KBM-7 (cell line): ENCODE measurements at regions not wholly inside any gene's neighbourhood (a gene's known extent, or its start where the extent isn't known, plus 50 kb on each side); places are given as distances from the start of the nearest gene placed in this dataset.

ENCODE experiments used
- DNase-seq: peaks from one replicate; pipeline ENCODE4 v3.0.0-alpha.2; 2015
- in situ Hi-C: fragments of 300-500 bp; cut with MboI; formaldehyde crosslinking; loops from 2 replicates; pipeline ENCODE4 v1.14.3; 2020; ENCODE audit warnings: low sequenced_read_pairs, low pct_unique_long_range_greater_than_20kb, mixed read lengths

DNA sequence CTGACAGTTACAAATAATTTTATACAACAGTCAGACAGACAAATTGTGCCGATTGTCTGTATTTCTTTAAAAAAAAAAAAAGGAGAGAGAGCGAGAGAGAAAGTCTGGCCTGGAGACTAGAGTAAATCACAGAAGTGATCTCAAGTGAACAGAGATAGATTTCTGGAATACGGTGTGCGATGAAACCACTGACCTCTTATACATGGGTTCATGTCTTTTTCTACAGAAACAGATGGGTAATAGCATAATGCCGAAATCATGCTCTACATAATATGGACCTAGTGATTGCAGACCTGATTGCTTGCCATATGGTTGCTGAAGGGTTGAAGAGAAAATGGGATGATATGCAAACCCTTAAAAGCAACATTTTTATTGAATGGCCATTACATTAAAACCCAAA, 403.3 kb upstream of the FANCL start:
- DNase-seq, result no peak
- in situ Hi-C loops, result no loop called here

DNA sequence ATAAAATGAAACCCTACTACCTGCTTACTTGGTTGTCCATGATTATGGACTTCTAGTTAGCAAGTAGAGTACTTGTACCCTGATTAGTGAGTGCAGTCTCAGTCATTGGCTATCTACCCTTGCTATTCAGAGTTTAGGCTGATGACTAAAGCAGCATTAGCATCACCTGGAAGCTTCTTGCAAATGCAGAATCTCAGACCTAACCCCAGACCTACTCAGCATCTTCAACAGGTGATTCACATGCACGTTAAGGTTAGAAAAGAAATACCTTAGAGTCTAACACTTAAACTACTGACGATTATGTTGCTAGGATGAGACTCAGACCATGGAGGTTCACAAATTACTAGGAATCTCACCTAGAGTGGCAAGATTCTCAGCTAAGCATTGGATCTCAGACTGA, 399.9 kb upstream of the FANCL start:
- in situ Hi-C loops, result no loop called here
- no peak for DNase-seq

DNA sequence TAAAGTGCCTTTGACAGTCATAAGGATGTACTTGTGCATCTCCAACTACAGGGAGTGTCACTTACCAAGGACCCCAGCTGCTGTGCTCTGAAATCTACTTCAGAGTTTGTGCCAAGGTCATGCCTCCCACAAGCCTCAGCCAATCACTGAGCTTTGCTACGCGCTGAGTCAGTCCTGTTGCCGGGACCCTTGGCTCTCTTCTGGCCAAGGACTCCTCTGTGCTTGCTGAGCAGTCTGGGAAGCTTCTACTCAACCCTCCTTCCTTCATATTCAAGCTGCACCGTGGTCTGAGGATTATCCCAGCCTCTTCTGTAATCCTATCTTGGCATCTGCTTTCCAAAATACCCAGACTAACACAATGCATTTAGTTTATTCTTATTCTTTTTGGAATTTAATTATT, 398.9 kb upstream of the FANCL start:
- DNase-seq, result no peak
- in situ Hi-C loops, result no loop called here

DNA sequence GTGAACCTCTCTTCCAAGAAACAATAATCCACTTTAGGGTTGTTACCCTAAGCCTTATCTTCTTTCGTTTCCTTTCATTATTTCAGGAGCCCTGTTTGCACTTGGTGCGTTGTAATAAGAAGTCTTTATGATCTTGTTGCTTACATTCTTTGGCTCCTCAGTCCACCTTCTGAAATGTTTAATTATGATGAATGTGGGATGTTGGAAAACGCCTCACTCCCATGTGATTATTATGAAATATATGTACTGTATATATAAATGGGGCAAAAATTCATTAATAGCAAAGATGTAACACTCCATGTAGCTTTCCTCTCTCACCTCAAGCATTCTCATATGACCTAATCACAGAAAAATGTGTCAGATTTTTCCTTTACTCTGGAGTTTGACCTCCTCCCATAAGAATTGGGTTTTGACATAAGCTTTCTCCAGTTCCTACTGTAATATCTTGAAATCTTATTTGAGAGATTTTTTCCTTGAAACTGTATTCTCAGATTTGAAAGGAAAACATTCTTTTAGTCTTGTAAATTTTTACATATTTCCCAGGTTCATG, 397.2 kb upstream of the FANCL start:
- no peak for DNase-seq
- in situ Hi-C loops, result no loop called here

- in situ Hi-C loops, result no loop called here
- no peak for DNase-seq
Observed at GRCh38 chr2:58636872-58637271, 395.7 kb upstream of the FANCL start.

DNA sequence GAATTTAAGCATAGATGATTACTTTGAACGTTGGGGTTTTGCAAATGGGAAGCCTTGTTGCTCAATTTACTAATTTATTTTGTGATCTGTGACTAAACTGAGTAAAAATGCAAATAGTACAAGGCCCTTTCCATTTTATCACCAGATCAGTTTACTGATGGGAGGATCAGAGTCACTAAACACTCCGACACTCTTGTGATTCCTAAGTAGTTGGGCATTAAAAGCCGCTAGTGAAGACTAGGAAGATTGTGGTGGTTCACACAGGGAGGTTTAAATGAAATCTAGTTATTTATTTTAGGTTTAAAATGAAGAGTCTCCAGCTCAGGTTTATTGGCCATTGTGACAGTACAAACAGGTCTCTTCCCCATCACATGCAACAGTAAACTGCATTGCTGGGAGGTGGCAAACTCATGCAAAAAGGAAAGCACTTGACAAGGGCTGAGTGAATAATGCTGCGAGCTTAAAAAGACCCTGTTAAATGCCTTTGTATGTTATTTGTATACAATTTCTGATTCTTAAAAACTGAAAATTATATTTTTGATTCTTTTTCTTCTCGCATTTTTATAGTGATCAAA, 394.8 kb upstream of the FANCL start:
- DNase-seq, result no peak
- in situ Hi-C loops, result no loop called here

GRCh38 chr2:58634653-58635370, 393.7 kb upstream of the FANCL start:
- in situ Hi-C loops, result no loop called here
- no peak for DNase-seq

DNA sequence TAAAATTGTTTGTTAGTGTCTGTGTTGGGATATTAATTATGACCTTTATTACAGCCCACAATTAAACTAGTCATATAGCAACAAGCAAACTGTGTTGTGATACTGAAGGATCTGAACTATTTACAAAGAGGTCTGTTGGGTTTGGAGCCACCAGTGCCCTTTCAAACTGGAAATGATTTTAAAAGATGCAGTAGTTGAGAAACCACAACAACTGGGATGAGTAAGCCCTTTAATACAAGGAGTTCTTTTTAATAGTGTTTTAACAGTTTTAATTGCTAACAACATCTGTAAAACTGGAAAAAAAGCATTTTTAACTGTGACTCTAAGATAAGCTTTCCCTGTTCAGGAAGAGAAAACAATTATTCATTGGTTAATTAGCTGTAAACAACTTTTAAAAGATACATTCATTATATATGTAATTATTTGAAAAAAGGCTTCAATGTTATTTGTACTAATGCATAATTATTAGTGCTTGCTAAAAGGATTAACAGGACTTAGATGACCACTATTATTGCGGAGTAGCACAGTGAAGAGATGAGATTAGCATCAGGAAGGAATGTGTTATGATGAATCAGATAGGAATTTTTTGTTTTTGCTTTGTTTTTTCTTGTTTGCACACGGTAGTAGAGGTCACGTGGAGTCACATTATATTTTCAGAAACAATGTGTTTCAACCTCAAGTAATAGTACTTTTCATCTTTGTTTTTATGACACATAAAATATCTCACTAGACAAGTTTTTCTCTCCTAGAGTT, 392.7 kb upstream of the FANCL start:
- no peak for DNase-seq

DNA sequence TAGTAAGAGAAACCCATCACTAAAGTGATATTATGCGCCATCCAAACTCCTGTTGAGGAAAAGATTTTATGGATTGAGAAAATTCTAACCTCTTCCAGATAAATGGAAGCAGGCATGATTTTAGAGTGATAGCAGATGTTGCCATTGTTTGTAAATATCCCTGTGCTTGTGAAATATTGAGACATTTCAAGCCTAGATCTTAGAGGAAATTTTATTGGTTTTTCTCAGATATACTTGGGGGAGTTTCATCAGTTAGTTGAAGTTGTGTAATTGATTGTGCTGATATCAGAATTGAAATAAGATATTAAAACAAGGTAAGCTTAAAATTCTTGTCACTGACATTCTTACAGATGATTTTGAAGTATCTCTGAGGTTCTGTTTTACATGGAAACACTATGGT, 390.9 kb upstream of the FANCL start:
- in situ Hi-C loops, result no loop called here
- no peak for DNase-seq

More for the DNA sequence above, 392.7 kb upstream of the FANCL start:
- in situ Hi-C loops, result no loop called here

GRCh38 chr2:58629545-58630119, 388.5 kb upstream of the FANCL start:
- in situ Hi-C loops, result no loop called here
- no peak for DNase-seq

DNA sequence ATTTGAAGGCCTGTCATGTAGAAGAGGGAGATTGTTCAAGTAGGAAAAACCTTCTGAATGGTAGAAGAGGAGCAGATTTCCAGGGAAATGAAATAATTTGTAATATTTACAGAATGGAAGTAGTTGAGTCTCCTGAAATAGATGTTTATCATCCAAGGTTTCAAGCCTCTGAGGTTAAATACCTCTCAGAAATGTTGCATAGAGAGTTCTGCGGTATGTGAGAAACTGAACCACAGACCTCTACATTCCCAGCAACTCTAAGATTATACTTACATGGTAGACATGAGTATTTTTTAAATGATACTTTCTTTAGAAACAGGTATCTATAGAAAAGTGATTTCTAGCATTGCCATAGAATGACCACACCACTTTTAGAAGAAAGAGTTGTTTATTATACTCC, 379.8 kb upstream of the FANCL start:
- in situ Hi-C loops, result no loop called here
- DNase-seq, result no peak

- in situ Hi-C loops, result no loop called here
- DNase-seq, result no peak
Observed at GRCh38 chr2:58620093-58620492, 379.0 kb upstream of the FANCL start.

GRCh38 chr2:58616961-58617360, 375.8 kb upstream of the FANCL start:
- in situ Hi-C loops, result no loop called here

DNA sequence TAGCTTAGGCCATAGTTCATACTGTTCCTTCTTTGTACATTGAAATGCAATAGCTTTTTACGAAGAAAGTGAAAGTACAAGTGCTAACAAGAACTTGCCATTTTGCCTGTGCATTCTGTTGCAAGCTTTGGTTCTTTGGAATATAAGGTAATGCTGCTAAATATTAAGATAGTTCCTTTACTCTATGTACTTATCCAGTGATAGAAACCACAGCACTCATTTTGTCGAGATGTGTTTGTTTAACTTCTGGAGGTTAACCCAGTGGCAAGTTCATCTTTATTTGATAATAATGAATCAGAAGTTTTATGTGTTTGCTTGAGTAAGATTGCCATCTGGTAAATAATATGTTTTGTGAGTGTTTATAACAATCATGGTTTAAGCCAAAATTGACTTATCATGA, 373.1 kb upstream of the FANCL start:
- peak; percentile 9 for DNase-seq
- in situ Hi-C loops, result no loop called here

More at GRCh38 chr2:58616961-58617360, 375.8 kb upstream of the FANCL start:
- no peak for DNase-seq

DNA sequence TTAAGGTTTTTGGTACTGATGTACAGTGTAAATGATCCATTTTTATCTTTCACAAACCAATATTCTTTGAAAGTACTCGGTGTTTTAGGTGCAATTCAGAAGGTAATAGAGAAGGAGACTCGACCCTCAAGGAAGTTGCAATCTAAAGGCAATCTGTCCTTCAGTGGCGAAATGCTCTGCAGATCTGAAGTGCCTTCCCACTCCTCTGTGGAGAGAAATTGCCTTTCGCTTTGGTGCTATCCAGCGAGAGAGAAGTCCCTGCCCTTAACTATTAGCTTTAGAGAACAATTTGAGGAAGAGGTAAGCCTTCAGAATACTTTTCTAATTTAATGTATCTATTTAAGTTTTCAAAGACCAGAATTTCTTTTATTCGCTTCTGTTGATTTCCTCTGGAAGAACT, 371.8 kb upstream of the FANCL start:
- in situ Hi-C loops, result no loop called here
- DNase-seq, result no peak

DNA sequence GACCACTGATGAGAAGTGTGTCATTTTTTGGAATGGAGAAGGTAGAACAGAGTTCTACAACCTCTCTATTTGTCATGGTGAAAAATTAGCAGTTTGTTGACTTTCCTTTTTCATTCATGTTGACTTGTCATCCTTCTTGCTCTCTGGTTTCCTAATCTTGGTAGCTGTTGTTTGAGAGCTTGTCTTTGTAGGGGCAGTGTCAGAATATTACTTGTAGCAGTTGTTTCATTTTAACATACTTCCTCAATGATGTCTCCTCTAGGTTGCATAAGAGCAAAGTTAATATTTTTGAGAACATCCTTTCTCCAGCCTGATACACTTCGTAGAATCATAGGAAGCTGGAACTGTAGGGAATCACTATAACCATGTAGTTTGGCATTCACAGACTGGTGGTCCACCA, 368.2 kb upstream of the FANCL start:
- in situ Hi-C loops, result no loop called here

GRCh38 chr2:58608146-58608545, 367.0 kb upstream of the FANCL start:
- no peak for DNase-seq
- in situ Hi-C loops, result no loop called here

More for the DNA sequence above, 368.2 kb upstream of the FANCL start:
- DNase-seq, result no peak

DNA sequence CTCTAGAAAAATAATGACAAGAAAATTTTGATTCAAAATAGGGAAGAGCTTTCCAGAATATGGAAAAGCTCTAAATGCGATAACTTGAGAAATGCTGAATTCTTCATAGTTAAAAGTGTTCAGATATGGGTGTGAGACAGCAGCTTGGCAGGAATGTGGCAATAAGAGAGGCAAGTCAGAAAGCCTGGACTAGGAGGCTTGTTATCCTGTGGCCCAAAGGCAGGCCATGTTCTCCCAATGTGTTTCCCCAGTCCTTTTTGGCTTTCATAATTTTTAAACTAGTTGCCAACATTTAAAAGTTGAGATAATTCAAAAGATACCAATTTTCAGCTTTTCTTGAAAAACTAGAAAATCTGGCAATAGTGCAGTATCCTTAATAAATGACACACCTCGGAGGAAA, 366.3 kb upstream of the FANCL start:
- DNase-seq, result no peak
- in situ Hi-C loops, result no loop called here

GRCh38 chr2:58606799-58607198, 365.7 kb upstream of the FANCL start:
- in situ Hi-C loops, result no loop called here
- no peak for DNase-seq

- DNase-seq, result no peak
- in situ Hi-C loops, result no loop called here
Observed at GRCh38 chr2:58604096-58604495, 363.0 kb upstream of the FANCL start.
